MM.1S (cell line): ENCODE measurements at regions not wholly inside any gene's neighbourhood (a gene's known extent, or its start where the extent isn't known, plus 50 kb on each side); places are given as distances from the start of the nearest gene placed in this dataset.

ENCODE experiments used
- DNase-seq: peaks from one replicate; pipeline ENCODE4 v3.0.0-alpha.2; 2015
- H2AFZ ChIP-seq: fragments of 300-600 bp; sonication (generic); 2 replicates; pipeline ENCODE4 v1.6.0; 2016; ENCODE audit warnings: antibody characterized with exemption, low read length
- H3F3A ChIP-seq: fragments of 300-600 bp; sonication (generic); 2 replicates; pipeline ENCODE4 v1.6.1; 2016; ENCODE audit warnings: mild to moderate bottlenecking, antibody characterized with exemption, low read length, moderate library complexity, mixed read lengths; ENCODE audit not compliant: insufficient read depth
- H3K27ac ChIP-seq: fragments of 300-600 bp; sonication (generic); 2 replicates; pipeline ENCODE4 v1.5.1; 2016; ENCODE audit warnings: mild to moderate bottlenecking, low read length
- H3K27me3 ChIP-seq: fragments of 300-600 bp; sonication (generic); replicated peaks from 2 replicates; pipeline ENCODE4 v1.6.0; 2016; ENCODE audit warnings: low read length; ENCODE audit not compliant: insufficient read depth
- H3K36me3 ChIP-seq: fragments of 300-600 bp; sonication (generic); replicated peaks from 2 replicates; pipeline ENCODE4 v1.6.1; 2016; ENCODE audit warnings: mild to moderate bottlenecking, low read length, mixed read lengths; ENCODE audit not compliant: insufficient read depth
- H3K4me1 ChIP-seq: fragments of 300-600 bp; sonication (generic); 2 replicates; pipeline ENCODE4 v1.6.1; 2016; ENCODE audit warnings: low read length, mixed read lengths
- H3K4me2 ChIP-seq: fragments of 300-600 bp; sonication (generic); 2 replicates; pipeline ENCODE4 v1.6.0; 2016; ENCODE audit warnings: low read depth, low read length
- H3K4me3 ChIP-seq: fragments of 300-600 bp; sonication (generic); 2 replicates; pipeline ENCODE4 v1.5.1; 2016; ENCODE audit warnings: low read length, mixed read lengths
- H3K79me2 ChIP-seq: fragments of 300-600 bp; sonication (generic); 2 replicates; pipeline ENCODE4 v1.6.1; 2016; ENCODE audit warnings: mixed run types, low read length, mixed read lengths
- H3K9ac ChIP-seq: fragments of 300-600 bp; sonication (generic); 2 replicates; pipeline ENCODE4 v1.6.1; 2016; ENCODE audit warnings: low read length, mixed read lengths
- H3K9me2 ChIP-seq: fragments of 300-600 bp; sonication (generic); replicated peaks from 2 replicates; pipeline ENCODE4 v1.6.1; 2016; ENCODE audit warnings: mild to moderate bottlenecking, low read length, mixed read lengths; ENCODE audit not compliant: insufficient read depth
- H3K9me3 ChIP-seq: fragments of 300-600 bp; sonication (generic); replicated peaks from 2 replicates; pipeline ENCODE4 v1.6.1; 2016; ENCODE audit warnings: mild to moderate bottlenecking, low read length, mixed read lengths; ENCODE audit not compliant: insufficient read depth
- H4K20me1 ChIP-seq: fragments of 300-600 bp; sonication (generic); 2 replicates; pipeline ENCODE4 v1.6.1; 2016; ENCODE audit warnings: mild to moderate bottlenecking, low read length, moderate library complexity, mixed read lengths; ENCODE audit not compliant: insufficient read depth
- EZH2 ChIP-seq: fragments of 300-600 bp; sonication (generic); optimal IDR thresholded peaks from 2 replicates; pipeline ENCODE3; 2017; ENCODE audit warnings: low read depth, mild to moderate bottlenecking, antibody characterized with exemption, low read length, mixed read lengths
- EZH2phosphoT487 ChIP-seq: fragments of 300-600 bp; sonication (generic); IDR thresholded peaks from 2 replicates; pipeline ENCODE4 v1.6.1; 2018; ENCODE audit warnings: antibody characterized with exemption, low read length
- TF ChIP-seq, protein P1 (sequence below): fragments of 300-600 bp; sonication (generic); IDR thresholded peaks from 2 replicates; pipeline ENCODE4 v1.5.1; 2016; ENCODE audit warnings: antibody characterized with exemption, low read length, mixed read lengths

DNA sequence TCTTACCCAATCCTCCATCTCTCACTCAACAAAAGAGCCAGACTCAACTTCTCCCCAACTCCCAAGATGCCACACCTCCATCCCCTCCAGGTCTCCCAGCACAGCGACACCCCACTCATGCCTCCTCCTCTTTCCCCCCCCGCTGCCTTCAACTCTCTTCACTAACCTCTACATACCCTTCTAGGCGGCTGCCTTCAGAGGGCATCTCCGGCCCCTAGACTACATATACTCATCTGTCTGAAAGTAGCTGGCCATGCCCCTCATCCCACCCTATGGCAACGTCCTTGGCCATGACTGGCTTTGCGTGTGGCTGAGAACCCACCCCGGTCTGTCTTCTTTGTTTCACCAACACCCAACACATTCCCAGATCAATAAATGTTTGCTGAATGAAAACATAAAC is 81.7 kb upstream of the TMEM45B start:
- Histone ChIP-seq H3K4me2 (no peak overlapping the region), H3K36me3 (no peaks in the 10 kb centered on the region), H3K4me1 (no peaks in the 10 kb centered on the region), H2AFZ (no peak overlapping the region), H4K20me1 (no peaks in the 10 kb centered on the region), H3K9me3 (no peaks in the 10 kb centered on the region), H3K4me3 (no peak overlapping the region), H3K79me2 (no peaks in the 10 kb centered on the region), H3K27me3 (no peaks in the 10 kb centered on the region), H3K9me2 (no peaks in the 10 kb centered on the region), H3K9ac (no peak overlapping the region), H3K27ac (no peak overlapping the region), H3F3A (no peaks in the 10 kb centered on the region)
- TF ChIP-seq, protein P1, sequence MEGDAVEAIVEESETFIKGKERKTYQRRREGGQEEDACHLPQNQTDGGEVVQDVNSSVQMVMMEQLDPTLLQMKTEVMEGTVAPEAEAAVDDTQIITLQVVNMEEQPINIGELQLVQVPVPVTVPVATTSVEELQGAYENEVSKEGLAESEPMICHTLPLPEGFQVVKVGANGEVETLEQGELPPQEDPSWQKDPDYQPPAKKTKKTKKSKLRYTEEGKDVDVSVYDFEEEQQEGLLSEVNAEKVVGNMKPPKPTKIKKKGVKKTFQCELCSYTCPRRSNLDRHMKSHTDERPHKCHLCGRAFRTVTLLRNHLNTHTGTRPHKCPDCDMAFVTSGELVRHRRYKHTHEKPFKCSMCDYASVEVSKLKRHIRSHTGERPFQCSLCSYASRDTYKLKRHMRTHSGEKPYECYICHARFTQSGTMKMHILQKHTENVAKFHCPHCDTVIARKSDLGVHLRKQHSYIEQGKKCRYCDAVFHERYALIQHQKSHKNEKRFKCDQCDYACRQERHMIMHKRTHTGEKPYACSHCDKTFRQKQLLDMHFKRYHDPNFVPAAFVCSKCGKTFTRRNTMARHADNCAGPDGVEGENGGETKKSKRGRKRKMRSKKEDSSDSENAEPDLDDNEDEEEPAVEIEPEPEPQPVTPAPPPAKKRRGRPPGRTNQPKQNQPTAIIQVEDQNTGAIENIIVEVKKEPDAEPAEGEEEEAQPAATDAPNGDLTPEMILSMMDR = no peak
- no peak for TF ChIP-seq EZH2phosphoT487
- no peak for TF ChIP-seq EZH2
- DNase-seq = no peak

GRCh38 chr11:129734654-129735053 is 81.0 kb upstream of the TMEM45B start:
- H3K4me1 ChIP-seq = no peaks in the 10 kb centered on the region
- no peaks in the 10 kb centered on the region for H3K27me3 ChIP-seq
- TF ChIP-seq EZH2phosphoT487 = no peak
- TF ChIP-seq EZH2 = no peak
- TF ChIP-seq, protein P1 = no peak
- no peaks in the 10 kb centered on the region for H3K36me3 ChIP-seq
- no peak overlapping the region for H3K9ac ChIP-seq
- no peak for DNase-seq
- H3K9me3 ChIP-seq = no peaks in the 10 kb centered on the region
- H3K4me2 ChIP-seq = no peak overlapping the region
- H3K4me3 ChIP-seq = no peak overlapping the region
- no peaks in the 10 kb centered on the region for H4K20me1 ChIP-seq
- no peak overlapping the region for H3K27ac ChIP-seq
- H3K9me2 ChIP-seq = no peaks in the 10 kb centered on the region
- no peak overlapping the region for H2AFZ ChIP-seq
- H3F3A ChIP-seq = no peaks in the 10 kb centered on the region
- H3K79me2 ChIP-seq = no peaks in the 10 kb centered on the region

DNA sequence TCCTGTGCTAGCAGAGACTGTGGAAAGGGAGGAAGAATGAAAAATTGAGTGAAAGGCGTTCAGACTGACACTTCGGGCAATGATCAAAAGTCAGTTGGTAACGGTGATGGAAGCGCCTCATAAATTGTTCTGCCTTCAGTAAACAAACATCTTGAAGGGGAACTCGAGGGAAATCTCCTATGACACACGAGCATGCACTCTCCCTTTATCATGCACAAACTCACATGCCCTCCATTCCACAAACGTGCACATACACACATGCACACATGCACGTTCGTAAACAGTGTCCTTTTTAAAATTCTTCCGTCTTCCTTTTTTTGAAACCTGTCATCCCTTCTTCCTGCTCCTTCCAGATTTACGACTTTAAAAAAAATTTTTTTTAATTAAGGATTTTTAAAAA is 77.8 kb upstream of the TMEM45B start:
- no peak overlapping the region for H3K4me2 ChIP-seq
- H3K9me2 ChIP-seq = no peaks in the 10 kb centered on the region
- no peaks in the 10 kb centered on the region for H4K20me1 ChIP-seq
- no peaks in the 10 kb centered on the region for H3F3A ChIP-seq
- no peaks in the 10 kb centered on the region for H3K4me1 ChIP-seq
- no peak for DNase-seq
- H3K79me2 ChIP-seq = no peaks in the 10 kb centered on the region
- no peaks in the 10 kb centered on the region for H3K9me3 ChIP-seq
- H3K36me3 ChIP-seq = no peaks in the 10 kb centered on the region
- no peak overlapping the region for H3K9ac ChIP-seq
- H3K4me3 ChIP-seq = no peak overlapping the region
- H3K27ac ChIP-seq = no peak overlapping the region
- H3K27me3 ChIP-seq = no peaks in the 10 kb centered on the region
- TF ChIP-seq EZH2 = no peak
- TF ChIP-seq, protein P1 = no peak
- H2AFZ ChIP-seq = no peak overlapping the region

DNA sequence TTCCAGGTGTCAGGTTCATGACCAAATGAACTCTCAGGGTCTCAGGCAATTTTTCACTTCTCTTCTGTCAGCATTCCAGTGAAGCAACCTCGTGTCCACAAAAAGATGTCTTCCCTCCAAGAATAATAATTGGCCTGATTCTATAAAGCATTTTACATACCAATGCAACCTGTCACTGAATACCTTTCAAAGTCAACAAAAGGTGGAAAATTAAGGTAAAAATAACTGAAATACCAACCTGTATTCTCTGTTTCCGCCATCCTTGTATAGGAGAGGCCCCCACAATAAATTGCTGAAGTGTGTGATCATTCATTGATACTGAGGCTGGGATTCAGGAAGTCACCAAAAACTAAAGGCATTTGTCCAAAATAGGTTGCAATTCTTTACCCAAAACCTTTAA is 77.4 kb upstream of the TMEM45B start:
- Histone ChIP-seq H3F3A (no peaks in the 10 kb centered on the region), H3K4me1 (no peaks in the 10 kb centered on the region), H3K9ac (no peak overlapping the region), H3K27ac (no peak overlapping the region), H3K79me2 (no peaks in the 10 kb centered on the region), H3K9me3 (no peaks in the 10 kb centered on the region), H2AFZ (no peak overlapping the region), H3K36me3 (no peaks in the 10 kb centered on the region), H3K4me3 (no peak overlapping the region), H3K4me2 (no peak overlapping the region), H3K9me2 (no peaks in the 10 kb centered on the region), H4K20me1 (no peaks in the 10 kb centered on the region), H3K27me3 (no peaks in the 10 kb centered on the region)
- DNase-seq = no peak
- no peak for TF ChIP-seq EZH2
- no peak for TF ChIP-seq EZH2phosphoT487
- TF ChIP-seq, protein P1 = no peak
